ENCODE measurements at regions not wholly inside any gene's neighbourhood (a gene's known extent, or its start where the extent isn't known, plus 50 kb on each side); places are given as distances from the start of the nearest gene placed in this dataset.
"Not testable (repeated sequence)": the region's sequence is repeated elsewhere in the genome, so short reads cannot be mapped to it uniquely, and the experiment has no call there.

DNA sequence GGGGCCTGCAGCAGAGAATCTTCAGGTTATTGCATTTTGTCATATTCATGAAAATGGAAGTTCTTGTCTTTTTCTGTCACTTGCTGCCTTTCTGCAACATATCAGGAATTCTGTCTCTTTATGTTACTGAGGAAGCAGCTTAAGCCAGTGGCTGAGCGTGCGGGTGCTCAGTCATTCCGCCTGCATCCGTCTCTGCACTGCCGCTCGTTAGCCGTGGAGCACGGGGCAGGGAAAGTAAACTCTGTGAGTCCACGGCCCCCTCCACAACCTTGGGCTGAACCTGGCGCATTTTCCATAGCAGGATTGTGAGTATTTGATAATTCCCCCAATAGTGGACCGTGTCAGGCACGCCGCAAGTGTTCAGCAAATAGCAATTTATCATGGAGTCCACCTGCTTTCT lies 1007.7 kb downstream of the BRD1 start:
- DNase-seq (ENCODE audit: low read depth): no peak
- in situ Hi-C loops (cut with HindIII; ENCODE audit: low sequenced_read_pairs): no loop called here
- no peak overlapping the region for H3K4me3 ChIP-seq (ENCODE audit: low read depth, low read length)
- TF ChIP-seq, protein P1, sequence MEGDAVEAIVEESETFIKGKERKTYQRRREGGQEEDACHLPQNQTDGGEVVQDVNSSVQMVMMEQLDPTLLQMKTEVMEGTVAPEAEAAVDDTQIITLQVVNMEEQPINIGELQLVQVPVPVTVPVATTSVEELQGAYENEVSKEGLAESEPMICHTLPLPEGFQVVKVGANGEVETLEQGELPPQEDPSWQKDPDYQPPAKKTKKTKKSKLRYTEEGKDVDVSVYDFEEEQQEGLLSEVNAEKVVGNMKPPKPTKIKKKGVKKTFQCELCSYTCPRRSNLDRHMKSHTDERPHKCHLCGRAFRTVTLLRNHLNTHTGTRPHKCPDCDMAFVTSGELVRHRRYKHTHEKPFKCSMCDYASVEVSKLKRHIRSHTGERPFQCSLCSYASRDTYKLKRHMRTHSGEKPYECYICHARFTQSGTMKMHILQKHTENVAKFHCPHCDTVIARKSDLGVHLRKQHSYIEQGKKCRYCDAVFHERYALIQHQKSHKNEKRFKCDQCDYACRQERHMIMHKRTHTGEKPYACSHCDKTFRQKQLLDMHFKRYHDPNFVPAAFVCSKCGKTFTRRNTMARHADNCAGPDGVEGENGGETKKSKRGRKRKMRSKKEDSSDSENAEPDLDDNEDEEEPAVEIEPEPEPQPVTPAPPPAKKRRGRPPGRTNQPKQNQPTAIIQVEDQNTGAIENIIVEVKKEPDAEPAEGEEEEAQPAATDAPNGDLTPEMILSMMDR (IDR thresholded peaks at IDR 0.05; ENCODE audit: low read depth, low read length, missing control alignments): no peak

- H3K4me3 ChIP-seq (ENCODE audit: low read depth, low read length): no peak overlapping the region
- in situ Hi-C loops (cut with HindIII; ENCODE audit: low sequenced_read_pairs): no loop called here
- TF ChIP-seq, protein P1 (IDR thresholded peaks at IDR 0.05; ENCODE audit: low read depth, low read length, missing control alignments): no peak
- no peak for DNase-seq (ENCODE audit: low read depth)
Measured at GRCh38 chr22:48819232-48819631, 1008.4 kb downstream of the BRD1 start.

- DNase-seq (ENCODE audit: low read depth); in situ Hi-C loops (cut with HindIII; ENCODE audit: low sequenced_read_pairs); H3K4me3 ChIP-seq (ENCODE audit: low read depth, low read length): not testable (repeated sequence)
Measured at GRCh38 chr22:48817491-48817890, 1010.2 kb downstream of the BRD1 start.

DNA sequence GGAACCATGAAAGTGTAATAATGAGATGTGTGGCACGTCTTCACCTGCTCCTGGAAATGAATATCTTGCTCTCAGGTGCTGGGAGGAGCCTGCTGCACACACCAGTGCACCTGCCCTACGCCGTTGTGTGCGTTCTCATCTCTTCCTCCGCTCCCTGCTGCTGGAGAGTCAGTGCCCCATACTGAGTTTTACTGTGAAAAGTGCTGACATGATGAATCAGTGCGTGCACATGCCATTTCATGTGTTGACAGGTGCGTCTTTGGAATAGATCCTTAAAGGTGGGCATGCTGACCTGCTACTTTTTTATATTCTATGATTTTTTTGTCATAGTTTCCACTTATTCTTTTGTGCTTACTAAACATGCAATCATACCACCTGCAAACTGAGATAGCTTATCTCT lies 1015.8 kb downstream of the BRD1 start:
- TF ChIP-seq, protein P1 (IDR thresholded peaks at IDR 0.05; ENCODE audit: low read depth, low read length, missing control alignments): no peak
- no peak for DNase-seq (ENCODE audit: low read depth)
- H3K4me3 ChIP-seq (ENCODE audit: low read depth, low read length): no peak overlapping the region
- in situ Hi-C loops (cut with HindIII; ENCODE audit: low sequenced_read_pairs): no loop called here

- DNase-seq (ENCODE audit: low read depth): no peak
- TF ChIP-seq, protein P1 (IDR thresholded peaks at IDR 0.05; ENCODE audit: low read depth, low read length, missing control alignments): no peak
- no peak overlapping the region for H3K4me3 ChIP-seq (ENCODE audit: low read depth, low read length)
- in situ Hi-C loops (cut with HindIII; ENCODE audit: low sequenced_read_pairs): no loop called here
Measured at GRCh38 chr22:48808038-48808960, 1019.4 kb downstream of the BRD1 start.

DNA sequence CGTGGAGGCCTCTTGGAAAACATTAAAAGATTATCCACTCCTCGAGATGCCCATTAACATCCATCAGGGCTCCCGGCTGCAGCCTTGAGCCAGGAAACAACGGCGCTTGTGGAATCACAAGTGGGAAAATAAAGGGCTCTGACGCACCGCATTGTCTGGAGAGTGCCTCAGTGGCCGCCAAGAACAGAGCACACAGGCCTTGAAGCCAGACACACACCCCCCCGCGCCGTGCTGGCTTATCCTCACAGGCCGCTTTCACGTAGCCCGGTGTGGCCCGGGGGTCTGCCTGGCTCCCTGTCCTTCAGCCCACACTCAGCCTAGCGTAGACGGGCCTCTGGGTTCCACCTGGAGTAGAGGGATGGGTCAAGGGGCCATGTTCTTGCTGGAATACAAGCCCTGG lies 1020.5 kb downstream of the BRD1 start:
- no peak for DNase-seq (ENCODE audit: low read depth)
- no peak overlapping the region for H3K4me3 ChIP-seq (ENCODE audit: low read depth, low read length)
- TF ChIP-seq, protein P1 (IDR thresholded peaks at IDR 0.05; ENCODE audit: low read depth, low read length, missing control alignments): no peak
- in situ Hi-C loops (cut with HindIII; ENCODE audit: low sequenced_read_pairs): no loop called here

- TF ChIP-seq, protein P1 (IDR thresholded peaks at IDR 0.05; ENCODE audit: low read depth, low read length, missing control alignments): no peak
- no peak for DNase-seq (ENCODE audit: low read depth)
- H3K4me3 ChIP-seq (ENCODE audit: low read depth, low read length): no peak overlapping the region
- in situ Hi-C loops (cut with HindIII; ENCODE audit: low sequenced_read_pairs): no loop called here
Measured at GRCh38 chr22:48806227-48806781, 1021.4 kb downstream of the BRD1 start.
